ENCODE measurements at regions not wholly inside any gene's neighbourhood (a gene's known extent, or its start where the extent isn't known, plus 50 kb on each side); places are given as distances from the start of the nearest gene placed in this dataset.

DNA sequence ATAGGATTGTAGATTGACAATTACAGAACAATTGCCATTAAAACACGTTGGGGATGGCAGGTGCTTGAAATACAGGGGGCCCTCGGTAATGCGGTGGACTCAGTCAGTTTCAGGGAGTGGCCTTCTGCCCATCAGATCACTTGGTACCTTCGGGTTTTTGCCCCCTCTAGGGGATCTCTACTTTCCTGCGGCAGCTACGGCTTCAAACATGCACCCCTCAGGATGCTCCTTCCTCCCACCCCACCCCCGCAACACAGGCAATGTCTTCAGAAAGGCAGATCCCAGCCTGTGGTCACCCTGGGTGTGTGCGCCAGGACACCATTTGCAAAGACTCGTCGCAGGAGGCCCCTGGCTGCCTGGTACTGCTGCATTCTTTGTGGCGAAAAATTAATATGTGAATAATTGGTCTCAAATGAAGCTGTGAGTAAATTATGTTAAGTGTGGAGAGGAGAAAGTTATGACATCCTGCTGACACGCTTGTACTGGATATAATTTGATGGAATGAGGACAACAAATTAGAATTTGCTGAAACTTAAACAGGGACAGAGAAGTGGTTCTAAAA lies 431.0 kb upstream of the MKI67 start:
- no peak overlapping the region for H3K9ac ChIP-seq (ENCODE audit: insufficient read depth, low read depth, low read length)
- no TSS peak for BruUV-seq (replicated peaks)
- CTCF ChIA-PET (ENCODE audit: low intra/inter-chr PET ratio, low total read pairs): no interaction called here
- ATAC-seq (no peak), FAIRE-seq (no peak), DNase-seq (ENCODE audit: low spot score) (no peak)
- H4K20me1 ChIP-seq (ENCODE audit: insufficient read depth, low read length): no peaks in the 10 kb centered on the region
- no peak overlapping the region for H3K27ac ChIP-seq (ENCODE audit: extremely low read length, insufficient read depth, low read length)
- peaks cover 1 to 24% of the 10 kb centered on the region in 2 experiments; a peak in 3 of 5 replicates for H3K27me3 ChIP-seq (ENCODE audit: control insufficient read depth in 1 of 2, insufficient read depth in 2 of 2, low read length in 2 of 2)
- no peak overlapping the region for H3K4me3 ChIP-seq (replicated peaks in 1 of 3; ENCODE audit: insufficient read depth in 1 of 3, low read depth in 2 of 3, low read length in 3 of 3)
- in situ Hi-C loops (cut with HindIII; ENCODE audit: extremely low pct_ligation_motif_present, low pct_unique_long_range_greater_than_20kb): no loop called here
- H3K9me3 ChIP-seq (ENCODE audit: low read length): no peaks in the 10 kb centered on the region
- H3K79me2 ChIP-seq (ENCODE audit: insufficient read depth, low read length): no peaks in the 10 kb centered on the region
- POLR2A ChIA-PET: no interaction called here
- H2AFZ ChIP-seq (ENCODE audit: low read length): no peak overlapping the region
- H3K4me1 ChIP-seq (ENCODE audit: insufficient read depth, low read length): no peaks in the 10 kb centered on the region
- H3K4me2 ChIP-seq (ENCODE audit: low read depth, low read length): no peak overlapping the region
- TF ChIP-seq ZKSCAN1 (IDR thresholded peaks at IDR 0.05; ENCODE audit: low read length) (no peak), ZNF234 (CRISPR knock-in tag; conservative IDR thresholded peaks at IDR 0.05) (no peak), SP1 (IDR thresholded peaks at IDR 0.05) (no peak), SP1 (CRISPR knock-in tag; IDR thresholded peaks at IDR 0.05) (no peak), SUZ12 (IDR thresholded peaks at IDR 0.05; ENCODE audit: low read depth, low read length) (no peak), HNRNPL (IDR thresholded peaks at IDR 0.05; ENCODE audit: low read depth, low read length) (no peak), ZNF616 (CRISPR knock-in tag; IDR thresholded peaks at IDR 0.05; ENCODE audit: low read depth) (no peak), ZNF563 (CRISPR knock-in tag; IDR thresholded peaks at IDR 0.05) (no peak), HES4 (CRISPR knock-in tag; IDR thresholded peaks at IDR 0.05; ENCODE audit: borderline replicate concordance) (no peak), ELF1 (CRISPR knock-in tag; IDR thresholded peaks at IDR 0.05) (no peak), GPN1 (CRISPR knock-in tag; IDR thresholded peaks at IDR 0.05; ENCODE audit: borderline replicate concordance) (no peak), ARNT (IDR thresholded peaks at IDR 0.05) (no peak), IKZF4 (CRISPR knock-in tag; IDR thresholded peaks at IDR 0.05; ENCODE audit: borderline replicate concordance, low read depth, not compliant biosample characterization) (no peak), GATAD2A (CRISPR knock-in tag; IDR thresholded peaks at IDR 0.05) (no peak), SMAD9 (CRISPR knock-in tag; IDR thresholded peaks at IDR 0.05) (no peak), HMG20A (CRISPR knock-in tag; IDR thresholded peaks at IDR 0.05; ENCODE audit: borderline replicate concordance) (no peak), MLLT10 (CRISPR knock-in tag; IDR thresholded peaks at IDR 0.05) (no peak)
- TF ChIP-seq, protein P1, sequence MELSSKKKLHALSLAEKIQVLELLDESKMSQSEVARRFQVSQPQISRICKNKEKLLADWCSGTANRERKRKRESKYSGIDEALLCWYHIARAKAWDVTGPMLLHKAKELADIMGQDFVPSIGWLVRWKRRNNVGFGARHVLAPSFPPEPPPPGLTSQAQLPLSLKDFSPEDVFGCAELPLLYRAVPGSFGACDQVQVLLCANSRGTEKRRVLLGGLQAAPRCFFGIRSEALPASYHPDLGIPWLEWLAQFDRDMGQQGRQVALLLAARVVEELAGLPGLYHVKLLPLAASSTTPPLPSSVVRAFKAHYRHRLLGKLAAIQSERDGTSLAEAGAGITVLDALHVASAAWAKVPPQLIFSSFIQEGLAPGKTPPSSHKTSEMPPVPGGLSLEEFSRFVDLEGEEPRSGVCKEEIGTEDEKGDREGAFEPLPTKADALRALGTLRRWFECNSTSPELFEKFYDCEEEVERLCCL (CRISPR knock-in tag; IDR thresholded peaks at IDR 0.05; ENCODE audit: borderline replicate concordance): no peak
- TF ChIP-seq, protein P2, sequence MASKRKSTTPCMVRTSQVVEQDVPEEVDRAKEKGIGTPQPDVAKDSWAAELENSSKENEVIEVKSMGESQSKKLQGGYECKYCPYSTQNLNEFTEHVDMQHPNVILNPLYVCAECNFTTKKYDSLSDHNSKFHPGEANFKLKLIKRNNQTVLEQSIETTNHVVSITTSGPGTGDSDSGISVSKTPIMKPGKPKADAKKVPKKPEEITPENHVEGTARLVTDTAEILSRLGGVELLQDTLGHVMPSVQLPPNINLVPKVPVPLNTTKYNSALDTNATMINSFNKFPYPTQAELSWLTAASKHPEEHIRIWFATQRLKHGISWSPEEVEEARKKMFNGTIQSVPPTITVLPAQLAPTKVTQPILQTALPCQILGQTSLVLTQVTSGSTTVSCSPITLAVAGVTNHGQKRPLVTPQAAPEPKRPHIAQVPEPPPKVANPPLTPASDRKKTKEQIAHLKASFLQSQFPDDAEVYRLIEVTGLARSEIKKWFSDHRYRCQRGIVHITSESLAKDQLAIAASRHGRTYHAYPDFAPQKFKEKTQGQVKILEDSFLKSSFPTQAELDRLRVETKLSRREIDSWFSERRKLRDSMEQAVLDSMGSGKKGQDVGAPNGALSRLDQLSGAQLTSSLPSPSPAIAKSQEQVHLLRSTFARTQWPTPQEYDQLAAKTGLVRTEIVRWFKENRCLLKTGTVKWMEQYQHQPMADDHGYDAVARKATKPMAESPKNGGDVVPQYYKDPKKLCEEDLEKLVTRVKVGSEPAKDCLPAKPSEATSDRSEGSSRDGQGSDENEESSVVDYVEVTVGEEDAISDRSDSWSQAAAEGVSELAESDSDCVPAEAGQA (IDR thresholded peaks at IDR 0.05; ENCODE audit: low read depth): no peak
- TF ChIP-seq, protein P2 (CRISPR knock-in tag; IDR thresholded peaks at IDR 0.05; ENCODE audit: borderline replicate concordance): no peak
- 6% methylated on average over 10 of the region's 12 CpGs for WGBS (ENCODE audit: low lambda C conversion rate)
- no peaks in the 10 kb centered on the region for H3K36me3 ChIP-seq (replicated peaks in 1 of 2; ENCODE audit: control insufficient read depth in 1 of 2, insufficient read depth in 2 of 2, low read length in 2 of 2)
- intact Hi-C loops (cut with micrococcal nuclease; ENCODE audit: unreplicated experiment): no loop called here

All from HepG2 (cell line).